ENCODE measurements at regions not wholly inside any gene's neighbourhood (a gene's known extent, or its start where the extent isn't known, plus 50 kb on each side); places are given as distances from the start of the nearest gene placed in this dataset.

DNA sequence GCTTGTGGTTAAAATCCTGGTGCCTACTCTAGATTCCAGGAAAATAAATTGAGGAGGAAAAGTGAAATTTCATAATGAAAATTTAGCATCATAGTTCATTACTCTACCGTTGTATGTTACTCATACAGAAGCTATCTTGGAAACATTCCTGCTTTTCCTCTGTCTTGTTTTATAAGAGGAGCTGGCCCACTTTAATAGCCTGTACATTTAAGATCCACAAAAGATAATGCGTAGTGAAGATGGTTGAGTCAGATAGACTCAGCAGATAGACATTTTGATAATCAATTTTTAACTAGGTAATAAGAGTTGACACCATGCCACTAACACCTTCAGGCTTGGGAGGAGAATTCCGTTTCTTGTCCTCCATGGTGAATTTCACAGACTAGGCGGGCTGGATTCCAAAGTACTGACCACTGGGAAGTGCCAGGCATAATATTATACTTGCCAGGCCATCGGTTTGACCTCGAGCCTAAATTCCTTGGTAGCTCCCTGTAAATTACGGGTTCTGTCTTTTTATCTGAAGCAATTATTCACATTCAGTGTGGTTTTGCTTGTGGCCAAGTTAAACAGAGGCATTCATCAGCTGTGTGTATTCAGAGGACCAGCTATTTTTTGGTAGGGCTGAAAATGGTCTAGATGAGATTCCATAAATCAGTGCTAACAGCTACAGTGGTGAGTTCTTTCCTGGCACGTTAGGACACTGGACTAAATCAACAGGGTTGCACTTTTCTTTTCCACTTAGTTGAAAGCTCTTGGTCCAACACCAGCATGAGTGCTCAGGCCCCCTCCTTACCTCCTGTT is 111.9 kb upstream of the KAZN start:
- no peak for ATAC-seq
- no peak for DNase-seq
- Mint-ChIP-seq H3K4me1 (no peaks in the 10 kb centered on the region), H3K4me3 (no peak overlapping the region), H3K9me3 (no peaks in the 10 kb centered on the region), H3K36me3 (no peaks in the 10 kb centered on the region), H3K27me3 (ENCODE audit: low read depth in 2 of 2) (peaks cover 9% of the 10 kb centered on the region in 2 donors), H3K27ac (no peak overlapping the region)
- Histone ChIP-seq H3K4me3 (ENCODE audit: low read length) (no peak overlapping the region), H3K4me1 (ENCODE audit: control insufficient read depth, insufficient read depth, low read length) (no peaks in the 10 kb centered on the region), H3K27me3 (ENCODE audit: control insufficient read depth, insufficient read depth, low read length) (no peaks in the 10 kb centered on the region), H3K9me3 (ENCODE audit: control insufficient read depth, insufficient read depth, low read length) (no peaks in the 10 kb centered on the region), H3K36me3 (ENCODE audit: control insufficient read depth, insufficient read depth, low read length) (no peaks in the 10 kb centered on the region), H3K27ac (ENCODE audit: low read length) (no peak overlapping the region)
- TF ChIP-seq, protein P1, sequence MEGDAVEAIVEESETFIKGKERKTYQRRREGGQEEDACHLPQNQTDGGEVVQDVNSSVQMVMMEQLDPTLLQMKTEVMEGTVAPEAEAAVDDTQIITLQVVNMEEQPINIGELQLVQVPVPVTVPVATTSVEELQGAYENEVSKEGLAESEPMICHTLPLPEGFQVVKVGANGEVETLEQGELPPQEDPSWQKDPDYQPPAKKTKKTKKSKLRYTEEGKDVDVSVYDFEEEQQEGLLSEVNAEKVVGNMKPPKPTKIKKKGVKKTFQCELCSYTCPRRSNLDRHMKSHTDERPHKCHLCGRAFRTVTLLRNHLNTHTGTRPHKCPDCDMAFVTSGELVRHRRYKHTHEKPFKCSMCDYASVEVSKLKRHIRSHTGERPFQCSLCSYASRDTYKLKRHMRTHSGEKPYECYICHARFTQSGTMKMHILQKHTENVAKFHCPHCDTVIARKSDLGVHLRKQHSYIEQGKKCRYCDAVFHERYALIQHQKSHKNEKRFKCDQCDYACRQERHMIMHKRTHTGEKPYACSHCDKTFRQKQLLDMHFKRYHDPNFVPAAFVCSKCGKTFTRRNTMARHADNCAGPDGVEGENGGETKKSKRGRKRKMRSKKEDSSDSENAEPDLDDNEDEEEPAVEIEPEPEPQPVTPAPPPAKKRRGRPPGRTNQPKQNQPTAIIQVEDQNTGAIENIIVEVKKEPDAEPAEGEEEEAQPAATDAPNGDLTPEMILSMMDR (IDR thresholded peaks at IDR 0.05) = no peak
- intact Hi-C loops (cut with micrococcal nuclease) = no loop called here
- WGBS (ENCODE audit: insufficient coverage) = 68% methylated on average over 7 of the region's 8 CpGs

DNA sequence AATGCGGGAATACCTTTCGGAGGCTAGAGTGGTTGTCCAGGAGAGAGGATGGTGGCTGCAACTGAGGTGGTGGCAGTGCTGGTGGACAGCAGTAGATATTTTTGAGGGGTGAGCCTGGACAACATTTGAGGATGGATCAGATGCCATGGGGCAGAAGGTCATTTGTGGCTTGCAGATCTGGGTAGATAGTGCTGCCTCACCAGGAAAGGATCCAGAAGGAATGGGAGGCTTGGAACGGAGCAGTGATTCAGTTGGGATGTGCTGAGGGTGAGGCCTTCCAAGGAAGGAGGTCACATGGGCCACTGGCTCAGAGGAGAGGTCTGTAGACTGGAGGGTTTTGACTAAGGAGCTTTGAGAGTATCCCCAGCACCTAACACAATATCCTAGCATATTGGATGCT is 110.8 kb upstream of the KAZN start:
- Histone ChIP-seq H3K36me3 (ENCODE audit: control insufficient read depth, insufficient read depth, low read length) (no peaks in the 10 kb centered on the region), H3K4me1 (ENCODE audit: control insufficient read depth, insufficient read depth, low read length) (no peaks in the 10 kb centered on the region), H3K27ac (ENCODE audit: low read length) (no peak overlapping the region), H3K27me3 (ENCODE audit: control insufficient read depth, insufficient read depth, low read length) (no peaks in the 10 kb centered on the region), H3K4me3 (ENCODE audit: low read length) (no peak overlapping the region), H3K9me3 (ENCODE audit: control insufficient read depth, insufficient read depth, low read length) (no peaks in the 10 kb centered on the region)
- no peak for ATAC-seq
- no peaks in the 10 kb centered on the region for H3K36me3 Mint-ChIP-seq
- intact Hi-C loops (cut with micrococcal nuclease) = no loop called here
- 64% methylated on average over 3 of the region's 3 CpGs for WGBS (ENCODE audit: insufficient coverage)
- peaks cover 0 to 3% of the 10 kb centered on the region in 2 donors for H3K9me3 Mint-ChIP-seq
- H3K4me3 Mint-ChIP-seq = no peak overlapping the region
- no peak for DNase-seq
- H3K27ac Mint-ChIP-seq = no peak overlapping the region
- peaks cover 7 to 8% of the 10 kb centered on the region in 2 donors for H3K27me3 Mint-ChIP-seq (ENCODE audit: low read depth in 2 of 2)
- TF ChIP-seq, protein P1 (IDR thresholded peaks at IDR 0.05) = no peak
- no peaks in the 10 kb centered on the region for H3K4me1 Mint-ChIP-seq

- Histone ChIP-seq H3K27me3 (ENCODE audit: control insufficient read depth, insufficient read depth, low read length) (no peaks in the 10 kb centered on the region), H3K4me3 (ENCODE audit: low read length) (no peak overlapping the region), H3K27ac (ENCODE audit: low read length) (no peak overlapping the region), H3K36me3 (ENCODE audit: control insufficient read depth, insufficient read depth, low read length) (no peaks in the 10 kb centered on the region), H3K4me1 (ENCODE audit: control insufficient read depth, insufficient read depth, low read length) (no peaks in the 10 kb centered on the region), H3K9me3 (ENCODE audit: control insufficient read depth, insufficient read depth, low read length) (no peaks in the 10 kb centered on the region)
- Mint-ChIP-seq H3K9me3 (peaks cover 0 to 3% of the 10 kb centered on the region in 2 donors), H3K4me1 (no peaks in the 10 kb centered on the region), H3K27me3 (ENCODE audit: low read depth in 2 of 2) (peaks cover 14 to 17% of the 10 kb centered on the region in 2 donors), H3K36me3 (no peaks in the 10 kb centered on the region), H3K4me3 (no peak overlapping the region), H3K27ac (no peak overlapping the region)
- TF ChIP-seq, protein P1 (IDR thresholded peaks at IDR 0.05) = no peak
- no peak for DNase-seq
- intact Hi-C loops (cut with micrococcal nuclease) = no loop called here
- no peak for ATAC-seq
- WGBS (ENCODE audit: insufficient coverage) = 50% methylated on average over 1 of the region's 1 CpG
Measured at GRCh38 chr1:14494911-14495310, 103.6 kb upstream of the KAZN start.

- Histone ChIP-seq H3K9me3 (ENCODE audit: control insufficient read depth, insufficient read depth, low read length) (no peaks in the 10 kb centered on the region), H3K27me3 (ENCODE audit: control insufficient read depth, insufficient read depth, low read length) (no peaks in the 10 kb centered on the region), H3K4me3 (ENCODE audit: low read length) (no peak overlapping the region), H3K4me1 (ENCODE audit: control insufficient read depth, insufficient read depth, low read length) (no peaks in the 10 kb centered on the region), H3K36me3 (ENCODE audit: control insufficient read depth, insufficient read depth, low read length) (no peaks in the 10 kb centered on the region), H3K27ac (ENCODE audit: low read length) (no peak overlapping the region)
- Mint-ChIP-seq H3K27me3 (ENCODE audit: low read depth in 2 of 2) (peaks cover 14 to 19% of the 10 kb centered on the region in 2 donors), H3K27ac (no peak overlapping the region), H3K36me3 (no peaks in the 10 kb centered on the region), H3K4me1 (no peaks in the 10 kb centered on the region), H3K9me3 (peaks cover 0 to 3% of the 10 kb centered on the region in 2 donors), H3K4me3 (no peak overlapping the region)
- DNase-seq = no peak
- 70% methylated on average over 1 of the region's 1 CpG for WGBS (ENCODE audit: insufficient coverage)
- ATAC-seq = no peak
- TF ChIP-seq, protein P1 (IDR thresholded peaks at IDR 0.05) = no peak
- intact Hi-C loops (cut with micrococcal nuclease) = no loop called here
Measured at GRCh38 chr1:14495381-14495780, 103.1 kb upstream of the KAZN start.
